ENCODE measurements at regions not wholly inside any gene's neighbourhood (a gene's known extent, or its start where the extent isn't known, plus 50 kb on each side); places are given as distances from the start of the nearest gene placed in this dataset.
"Not testable (repeated sequence)": the region's sequence is repeated elsewhere in the genome, so short reads cannot be mapped to it uniquely, and the experiment has no call there.

- no peak for TF ChIP-seq CTCF (IDR thresholded peaks at IDR 0.05; ENCODE audit: extremely low read depth, missing control alignments)
- DNase-seq (ENCODE audit: low spot score), result no peak
Measured at GRCh38 chr7:112579388-112579787, 98.6 kb downstream of the LSMEM1 start.

DNA sequence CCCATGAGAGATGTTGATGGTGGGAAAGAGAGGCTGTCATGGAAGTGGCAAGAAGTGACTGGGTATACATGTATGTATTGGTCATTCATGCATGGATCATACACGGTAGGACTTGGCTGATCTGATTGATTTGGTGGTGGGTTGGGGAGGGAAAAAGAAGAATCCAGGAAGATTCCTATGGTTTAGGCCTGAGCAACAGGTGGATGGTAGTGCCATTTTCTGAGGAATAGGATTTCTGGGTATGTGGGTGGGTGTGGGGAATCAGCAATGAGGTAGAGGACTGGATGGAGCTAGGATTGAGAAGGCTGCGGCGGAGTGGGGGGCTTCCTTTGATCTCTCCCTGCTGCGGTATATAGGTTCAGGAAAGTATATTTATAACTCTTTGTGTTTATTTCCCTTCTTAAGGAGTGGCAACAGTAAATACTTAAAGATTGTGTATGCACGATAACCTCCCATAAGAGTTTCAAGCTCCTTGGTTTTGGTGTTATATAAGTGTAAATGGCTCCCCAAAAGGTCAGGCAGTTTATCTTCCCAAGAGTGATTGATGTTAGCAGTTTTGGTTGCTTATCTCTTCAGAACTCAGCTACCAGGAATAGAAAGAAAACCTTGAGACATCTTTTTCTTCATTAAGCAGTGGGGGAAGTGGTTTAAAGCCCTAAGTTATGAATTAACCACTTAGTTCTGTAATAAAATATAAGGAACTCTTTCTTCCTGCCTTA lies 100.1 kb downstream of the LSMEM1 start:
- TF ChIP-seq CTCF (IDR thresholded peaks at IDR 0.05; ENCODE audit: extremely low read depth, missing control alignments), result no peak
- no peak for DNase-seq (ENCODE audit: low spot score)

GRCh38 chr7:112581529-112581928 lies 100.7 kb downstream of the LSMEM1 start:
- TF ChIP-seq CTCF (IDR thresholded peaks at IDR 0.05; ENCODE audit: extremely low read depth, missing control alignments), result no peak
- DNase-seq (ENCODE audit: low spot score), result no peak

DNA sequence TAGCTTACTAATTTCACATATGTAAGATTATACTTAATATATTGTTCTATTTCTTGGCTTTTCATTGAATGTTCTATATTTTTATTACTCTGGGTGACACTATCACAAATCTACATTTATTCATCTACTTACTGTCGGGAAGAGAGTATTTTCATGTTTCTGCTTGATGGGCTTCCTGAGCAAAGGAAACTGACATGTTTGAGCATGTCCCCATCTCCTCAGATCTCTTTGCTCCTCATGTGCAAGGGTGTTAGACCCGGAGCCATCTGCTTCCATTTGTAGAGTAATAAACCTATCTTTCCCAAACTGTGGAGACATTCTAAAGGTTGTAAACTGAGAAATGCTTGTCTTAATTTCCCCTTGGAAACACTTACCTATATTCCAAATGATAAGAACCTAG lies 103.5 kb downstream of the LSMEM1 start:
- no peak for DNase-seq (ENCODE audit: low spot score)
- no peak for TF ChIP-seq CTCF (IDR thresholded peaks at IDR 0.05; ENCODE audit: extremely low read depth, missing control alignments)

- no peak for DNase-seq (ENCODE audit: low spot score)
Measured at GRCh38 chr7:112587504-112587903, 106.7 kb downstream of the LSMEM1 start.

DNA sequence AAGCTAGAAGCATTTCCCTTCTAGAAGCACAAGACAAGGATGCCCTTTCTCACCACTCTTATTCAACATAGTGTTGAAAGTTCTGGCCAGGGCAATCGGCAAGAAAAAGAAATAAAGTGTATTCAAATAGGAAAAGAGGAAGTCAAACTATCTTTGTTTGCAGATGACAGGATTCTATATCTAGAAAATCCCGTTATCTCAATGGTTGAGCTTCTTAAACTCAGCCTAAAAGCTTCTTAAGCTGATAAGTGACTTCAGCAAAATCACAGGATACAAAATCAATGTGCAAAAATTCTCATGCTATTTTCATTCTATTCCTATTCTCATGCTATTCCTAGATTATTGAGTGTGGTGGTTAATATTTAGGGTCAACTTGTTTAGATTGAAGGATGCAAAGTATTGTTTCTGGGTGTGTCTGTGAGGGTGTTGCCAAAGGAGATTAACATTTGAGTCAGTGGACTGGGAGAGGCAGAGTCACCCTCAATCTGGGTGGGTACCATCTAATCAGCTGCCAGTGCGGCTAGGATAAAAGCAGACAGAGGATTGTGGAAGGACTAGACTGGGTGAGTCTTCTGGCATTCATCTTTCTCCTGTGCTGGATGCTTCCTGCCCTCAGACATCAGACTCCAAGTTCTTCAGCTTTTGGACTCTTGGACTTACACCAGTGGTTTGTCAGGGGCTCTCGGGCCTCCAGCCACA lies 111.9 kb downstream of the LSMEM1 start:
- DNase-seq (ENCODE audit: low spot score), result not testable (repeated sequence)

More at GRCh38 chr7:112587504-112587903, 106.7 kb downstream of the LSMEM1 start:
- TF ChIP-seq CTCF (IDR thresholded peaks at IDR 0.05; ENCODE audit: extremely low read depth, missing control alignments), result no peak

- DNase-seq (ENCODE audit: low spot score), result no peak
- TF ChIP-seq CTCF (IDR thresholded peaks at IDR 0.05; ENCODE audit: extremely low read depth, missing control alignments), result no peak
Measured at GRCh38 chr7:112594397-112594796, 113.6 kb downstream of the LSMEM1 start.

DNA sequence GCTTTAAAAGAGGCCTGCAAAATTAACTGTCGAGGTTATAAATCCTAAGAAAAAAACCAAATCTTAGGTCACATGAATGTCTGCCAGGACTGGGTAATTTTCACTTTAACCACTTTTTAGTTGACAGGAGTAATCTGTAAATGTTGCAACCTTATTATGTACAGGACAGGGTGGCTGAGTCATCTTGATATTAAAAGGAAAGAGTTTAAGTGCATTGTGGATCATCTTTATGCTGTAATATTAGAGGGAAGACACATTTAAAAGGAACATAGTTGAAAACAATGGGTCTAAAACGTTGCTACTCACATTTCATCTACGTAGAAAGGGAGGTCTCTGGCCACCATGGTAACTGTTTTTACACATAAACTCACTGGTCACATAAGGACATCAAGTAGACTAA lies 115.5 kb downstream of the LSMEM1 start:
- no peak for DNase-seq (ENCODE audit: low spot score)
- no peak for TF ChIP-seq CTCF (IDR thresholded peaks at IDR 0.05; ENCODE audit: extremely low read depth, missing control alignments)

Measured in GM20000 (cell line).